IMR-90 (cell line): ENCODE measurements at regions not wholly inside any gene's neighbourhood (a gene's known extent, or its start where the extent isn't known, plus 50 kb on each side); places are given as distances from the start of the nearest gene placed in this dataset.

ENCODE experiments used
- ATAC-seq: fragments of 200-7000 bp; cut with Tn5 transposase; 2 replicates; pipeline ENCODE4 v1.9.1; 2020; ENCODE audit warnings: low read depth, mild to moderate bottlenecking, moderate library complexity
- BruUV-seq: library from RNA; stranded (reverse); fragments of 400-500 nt; replicated peaks from 2 replicates; lab custom pipeline; 2021; lab: Mats Ljungman, UMichigan
- CTCF ChIA-PET: fragments of 300-600 bp; formaldehyde crosslinking; extraction: SDS; loops from one replicate; lab custom pipeline; 2021; ENCODE audit warnings: antibody characterized with exemption; lab: Yijun Ruan, JAX
- POLR2A ChIA-PET: fragments of 300-600 bp; sonication (Branson Sonifier 250); formaldehyde crosslinking; loops from one replicate; lab custom pipeline; 2022; ENCODE audit warnings: antibody characterized with exemption; ENCODE audit not compliant: unreplicated experiment; lab: Charles Lee
- DNase-seq: peaks from one replicate; pipeline ENCODE4 v3.0.0; 2013
- H2AFZ ChIP-seq: replicated peaks from 2 replicates; pipeline ENCODE3; 2013; ENCODE audit warnings: low read length, mild to moderate bottlenecking; ENCODE audit not compliant: poor library complexity
- H2AK5ac ChIP-seq: 2 replicates; pipeline ENCODE4 v1.6.1; 2013; ENCODE audit warnings: low read depth, low read length, inconsistent platforms
- H2AK9ac ChIP-seq: replicated peaks from 2 replicates; pipeline ENCODE3; 2013; ENCODE audit warnings: mild to moderate bottlenecking, low read depth, low read length, moderate library complexity; ENCODE audit not compliant: poor library complexity
- H2BK120ac ChIP-seq: 2 replicates; pipeline ENCODE4 v1.6.1; 2013; ENCODE audit warnings: low read depth, low read length, inconsistent platforms
- H2BK15ac ChIP-seq: 3 replicates; pipeline ENCODE4 v1.6.1; 2013; ENCODE audit warnings: low read depth, low read length, inconsistent platforms
- H2BK20ac ChIP-seq: 2 replicates; pipeline ENCODE4 v1.6.1; 2013; ENCODE audit warnings: low read depth, mild to moderate bottlenecking, inconsistent platforms, low read length, moderate library complexity
- H2BK5ac ChIP-seq: 2 replicates; pipeline ENCODE4 v1.6.1; 2013; ENCODE audit warnings: mild to moderate bottlenecking, low read depth, low read length, inconsistent platforms; ENCODE audit not compliant: poor library complexity, severe bottlenecking
- H3K14ac ChIP-seq: replicated peaks from 2 replicates; pipeline ENCODE4 v1.6.1; 2013; ENCODE audit warnings: low read depth, low read length, inconsistent platforms
- H3K18ac ChIP-seq: 2 replicates; pipeline ENCODE4 v1.6.1; 2013; ENCODE audit warnings: low read depth, low read length, control low read depth
- H3K23ac ChIP-seq: 2 replicates; pipeline ENCODE4 v1.6.1; 2013; ENCODE audit warnings: low read depth, low read length, inconsistent platforms
- H3K27ac ChIP-seq: 2 replicates; pipeline ENCODE4 v1.5.1; 2013; ENCODE audit warnings: mild to moderate bottlenecking, control low read depth, low read length; ENCODE audit not compliant: insufficient read depth
- H3K27me3 ChIP-seq: 2 replicates; pipeline ENCODE4 v1.6.1; 2013; ENCODE audit warnings: low read length; ENCODE audit not compliant: control insufficient read depth, insufficient read depth
- H3K36me3 ChIP-seq: 2 replicates; pipeline ENCODE4 v1.6.1; 2013; ENCODE audit warnings: low read length, mixed read lengths; ENCODE audit not compliant: control insufficient read depth, insufficient read depth
- H3K4ac ChIP-seq: 2 replicates; pipeline ENCODE4 v1.6.1; 2013; ENCODE audit warnings: low read depth, low read length, inconsistent platforms
- H3K4me1 ChIP-seq: 2 replicates; pipeline ENCODE4 v1.6.1; 2013; ENCODE audit warnings: low read length, mixed read lengths; ENCODE audit not compliant: control insufficient read depth, insufficient read depth
- H3K4me2 ChIP-seq: 2 replicates; pipeline ENCODE4 v1.6.1; 2013; ENCODE audit warnings: low read depth, mild to moderate bottlenecking, control low read depth, low read length, moderate library complexity
- H3K4me3 ChIP-seq: 2 replicates; pipeline ENCODE4 v1.5.1; 2013; ENCODE audit warnings: low read depth, mild to moderate bottlenecking, control low read depth, low read length, moderate library complexity; ENCODE audit not compliant: insufficient read depth
- H3K56ac ChIP-seq: 2 replicates; pipeline ENCODE4 v1.6.1; 2013; ENCODE audit warnings: low read length, inconsistent platforms; ENCODE audit not compliant: insufficient read depth; ENCODE audit errors: extremely low read depth
- H3K79me1 ChIP-seq, 2 experiments: 2 replicates each; pipeline ENCODE4 v1.6.1; 2013; ENCODE audit warnings: low read length in 2 of 2, inconsistent platforms in 1 of 2, low read depth in 1 of 2
- H3K9ac ChIP-seq: 2 replicates; pipeline ENCODE4 v1.6.1; 2013; ENCODE audit warnings: low read depth, low read length, control low read depth
- H3K9me1 ChIP-seq: 2 replicates; pipeline ENCODE4 v1.6.1; 2013; ENCODE audit warnings: low read length, inconsistent platforms; ENCODE audit not compliant: insufficient read depth
- H3K9me3 ChIP-seq: 2 replicates; pipeline ENCODE4 v1.6.1; 2013; ENCODE audit warnings: low read length; ENCODE audit not compliant: control insufficient read depth, insufficient read depth
- H4K20me1 ChIP-seq: 2 replicates; pipeline ENCODE4 v1.6.1; 2013; ENCODE audit warnings: low read length, inconsistent platforms; ENCODE audit not compliant: insufficient read depth
- H4K5ac ChIP-seq: 2 replicates; pipeline ENCODE4 v1.6.1; 2013; ENCODE audit warnings: mild to moderate bottlenecking, low read depth, low read length, control low read depth
- H4K8ac ChIP-seq, 2 experiments: 2 replicates each; pipeline ENCODE4 v1.6.1; 2013; ENCODE audit warnings: low read depth in 2 of 2, low read length in 2 of 2, control low read depth in 1 of 2, inconsistent platforms in 1 of 2
- H4K91ac ChIP-seq: 2 replicates; pipeline ENCODE4 v1.6.1; 2013; ENCODE audit warnings: low read depth, low read length, inconsistent platforms; ENCODE audit not compliant: insufficient read depth
- MAFK ChIP-seq: IDR thresholded peaks from 2 replicates; pipeline ENCODE4 v1.6.1; 2012; ENCODE audit warnings: low read depth, low read length, improper control_type of control experiment
- NFE2L2 ChIP-seq: fragments of 150-350 bp; IDR thresholded peaks from 2 replicates; pipeline ENCODE4 v1.6.1; 2016; ENCODE audit warnings: low read depth, mild to moderate bottlenecking, low read length
- POLR2A ChIP-seq: IDR thresholded peaks from 2 replicates; pipeline ENCODE4 v1.6.1; 2012; ENCODE audit warnings: mild to moderate bottlenecking, low read depth, low read length
- WGBS, 2 experiments: methylation state at CpG; one replicate each; pipeline versions ENCODE4 v1.1.5 to v1.1.7; 2013; ENCODE audit warnings: missing lambda C conversion rate in 2 of 2; ENCODE audit not compliant: insufficient read length in 1 of 2; ENCODE audit errors: extremely low coverage in 2 of 2; 5-methylcytosine and 5-hydroxymethylcytosine counted together
- dilution Hi-C: fragments of 300-500 bp; cut with HindIII; formaldehyde crosslinking; loops from one replicate; pipeline ENCODE4 v1.14.3; 2018; ENCODE audit warnings: low sequenced_read_pairs; ENCODE audit not compliant: unreplicated experiment
- in situ Hi-C: fragments of 300-500 bp; cut with MboI; formaldehyde crosslinking; loops from 3 replicates; pipeline ENCODE4 v1.14.3; 2019; ENCODE audit warnings: low sequenced_read_pairs, inconsistent platforms, mixed read lengths
- intact Hi-C: fragments of 100-400 bp; cut with micrococcal nuclease; formaldehyde crosslinking; loops from 2 replicates; pipeline ENCODE4 v1.10.0; 2022

- BruUV-seq, result no TSS peak
- H3K36me3 ChIP-seq, result no peaks in the 10 kb centered on the region
- H3K14ac ChIP-seq, result no peak overlapping the region
- no peak overlapping the region for H4K91ac ChIP-seq
- TF ChIP-seq MAFK (peak; percentile 89), NFE2L2 (no peak), POLR2A (no peak)
- H2AK9ac ChIP-seq, result no peak overlapping the region
- in situ Hi-C loops (no loop called here), intact Hi-C loops (no loop called here), dilution Hi-C loops (no loop called here)
- no CpG with 5 or more reads among the region's 1 CpG for WGBS, 2 experiments
- no peak overlapping the region for H3K4ac ChIP-seq
- no peak overlapping the region for H2BK20ac ChIP-seq
- no peak overlapping the region for H2AFZ ChIP-seq
- no peaks in the 10 kb centered on the region for H3K9me3 ChIP-seq
- H2BK5ac ChIP-seq, result no peak overlapping the region
- no peak overlapping the region for H3K18ac ChIP-seq
- no peaks in the 10 kb centered on the region for H3K79me1 ChIP-seq
- no peak overlapping the region for H3K9ac ChIP-seq
- no peaks in the 10 kb centered on the region for H3K27me3 ChIP-seq
- no peak overlapping the region for H2BK120ac ChIP-seq
- H3K9me1 ChIP-seq, result no peaks in the 10 kb centered on the region
- no peak overlapping the region for H3K23ac ChIP-seq
- no peak overlapping the region for H3K56ac ChIP-seq
- no peak overlapping the region for H4K8ac ChIP-seq
- ChIA-PET CTCF (no interaction called here), POLR2A (no interaction called here)
- ATAC-seq (no peak), DNase-seq (no peak)
- no peak overlapping the region for H3K4me2 ChIP-seq
- H2AK5ac ChIP-seq, result no peak overlapping the region
- H3K4me1 ChIP-seq, result no peaks in the 10 kb centered on the region
- no peak overlapping the region for H3K27ac ChIP-seq
- no peaks in the 10 kb centered on the region for H4K20me1 ChIP-seq
- no peak overlapping the region for H3K4me3 ChIP-seq
- H4K5ac ChIP-seq, result no peak overlapping the region
- H2BK15ac ChIP-seq, result no peak overlapping the region
These were observed 782.8 kb upstream of the ACVR2A start for GRCh38 chr2:147062073-147062472.
